ENCODE measurements at regions not wholly inside any gene's neighbourhood (a gene's known extent, or its start where the extent isn't known, plus 50 kb on each side); places are given as distances from the start of the nearest gene placed in this dataset.
A peak's percentile ranks its signal among the peaks of the same experiment; 100 is the strongest.

DNA sequence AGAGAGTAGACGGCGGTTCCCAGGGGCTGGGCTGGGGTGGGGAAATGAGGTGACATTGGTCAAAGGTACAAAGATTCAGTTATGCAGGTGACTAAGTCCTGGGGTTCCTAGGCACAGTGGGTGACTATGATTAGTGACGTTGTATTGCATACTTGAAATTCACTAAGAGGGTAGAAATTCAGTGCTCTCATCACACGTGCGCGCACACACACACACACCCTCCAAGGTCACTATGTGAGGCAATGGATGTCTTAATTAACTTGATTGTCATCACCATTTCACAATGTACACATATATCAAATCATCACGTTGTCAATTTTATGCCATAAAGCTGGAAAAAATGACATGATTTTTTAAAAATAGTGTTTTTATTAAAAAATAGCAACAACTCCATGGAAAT, 92.9 kb upstream of the ALKAL2 start:
- Mint-ChIP-seq H3K27me3 (peaks cover 5% of the 10 kb centered on the region), H3K4me3 (no peak overlapping the region), H3K9me3 (peaks cover 11 to 23% (median 13%) of the 10 kb centered on the region in 3 donors), H3K36me3 (peaks cover 3% of the 10 kb centered on the region), H3K27ac (no peak overlapping the region), H3K4me1 (peaks cover 0 to 8% (median 3%) of the 10 kb centered on the region in 3 donors)

DNA sequence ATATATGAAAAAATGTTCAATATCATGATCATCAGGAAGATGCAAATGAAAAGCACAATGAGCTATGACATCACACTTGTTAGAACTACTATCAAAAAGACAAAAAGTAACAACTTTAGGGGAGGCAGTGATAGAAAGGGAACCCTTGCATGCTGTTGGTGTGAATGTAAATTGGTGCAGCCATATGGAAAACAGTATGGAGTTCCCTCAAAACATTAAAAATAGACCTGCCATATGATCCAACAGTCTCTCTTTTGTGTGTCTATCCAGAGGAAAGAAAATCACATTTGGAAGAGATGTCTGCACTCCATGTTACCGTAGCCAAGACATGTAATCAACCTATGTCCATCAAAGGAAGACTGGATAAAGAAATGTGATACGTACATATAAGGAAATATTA, 92.3 kb upstream of the ALKAL2 start:
- Mint-ChIP-seq H3K4me3 (peak overlapping the region in 1 of 4 donors; percentile 35), H3K4me1 (peaks cover 0 to 8% (median 3%) of the 10 kb centered on the region in 3 donors), H3K36me3 (peaks cover 3% of the 10 kb centered on the region), H3K9me3 (peaks cover 11 to 23% (median 13%) of the 10 kb centered on the region in 3 donors), H3K27me3 (peaks cover 5% of the 10 kb centered on the region), H3K27ac (no peak overlapping the region)

DNA sequence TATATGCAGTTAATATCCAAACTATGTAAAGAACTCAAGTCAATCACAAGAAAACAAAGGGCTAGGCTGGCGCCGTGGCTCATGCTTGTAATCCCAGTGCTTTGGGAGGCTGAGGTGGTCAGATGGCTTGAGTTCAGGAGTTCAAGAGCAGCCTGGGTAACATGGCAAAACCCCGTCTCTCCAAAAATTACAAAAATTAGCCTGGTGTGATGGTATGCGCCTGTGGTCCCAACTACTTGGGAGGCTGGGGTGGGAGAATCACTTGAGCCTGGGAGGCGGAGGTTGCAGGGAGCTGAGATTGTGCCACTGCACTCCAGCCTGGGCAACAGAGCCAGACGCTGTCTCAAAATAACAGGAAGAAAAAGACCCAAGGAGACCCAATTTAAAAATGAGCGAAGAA, 91.9 kb upstream of the ALKAL2 start:
- Mint-ChIP-seq H3K27me3 (peaks cover 5% of the 10 kb centered on the region), H3K4me1 (peaks cover 0 to 8% (median 3%) of the 10 kb centered on the region in 3 donors), H3K36me3 (peaks cover 3% of the 10 kb centered on the region), H3K4me3 (peak overlapping the region in 1 of 4 donors; percentile 35), H3K27ac (no peak overlapping the region), H3K9me3 (peaks cover 11 to 23% (median 13%) of the 10 kb centered on the region in 3 donors)

DNA sequence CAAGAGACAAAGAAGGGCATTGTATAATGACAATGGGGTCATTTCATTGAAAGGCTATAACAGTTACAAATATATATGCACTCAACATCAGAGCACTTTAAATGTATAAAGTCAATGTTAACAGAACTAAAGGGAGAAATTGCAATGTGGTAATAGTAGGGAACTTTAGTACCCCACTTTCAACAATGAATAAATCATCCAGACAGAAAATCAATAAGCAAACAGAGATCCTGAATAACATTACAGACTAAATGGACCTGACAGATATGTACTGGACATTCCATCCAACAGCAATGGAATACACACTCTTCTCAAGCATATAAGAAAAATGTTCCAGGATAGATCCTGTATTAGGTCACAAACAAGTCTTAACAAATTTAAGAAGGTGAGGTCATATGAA, 90.5 kb upstream of the ALKAL2 start:
- no peak overlapping the region for H3K27ac Mint-ChIP-seq
- peaks cover 11 to 23% (median 13%) of the 10 kb centered on the region in 3 donors for H3K9me3 Mint-ChIP-seq
- no peak overlapping the region for H3K4me3 Mint-ChIP-seq
- H3K27me3 Mint-ChIP-seq, result peaks cover 5% of the 10 kb centered on the region
- peaks cover 3% of the 10 kb centered on the region for H3K36me3 Mint-ChIP-seq
- H3K4me1 Mint-ChIP-seq, result no peaks in the 10 kb centered on the region

DNA sequence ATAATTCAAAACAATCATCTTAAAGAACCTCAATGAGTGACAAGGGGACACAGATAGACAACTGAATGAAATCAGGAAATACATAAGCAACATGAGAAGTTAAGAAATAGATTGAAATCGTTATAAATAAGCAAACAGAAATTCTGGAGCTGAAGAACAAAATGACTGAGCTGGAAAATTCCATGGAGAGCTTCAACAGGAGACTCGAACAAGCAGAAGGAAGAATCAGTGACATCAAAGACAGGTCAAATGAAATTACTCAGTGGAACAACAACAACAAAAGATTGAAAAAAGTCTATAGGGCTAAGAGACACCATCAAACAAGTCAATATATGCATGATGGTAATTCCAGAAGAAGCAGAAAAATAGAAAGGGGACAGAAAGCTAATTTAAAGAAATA, 89.5 kb upstream of the ALKAL2 start:
- H3K36me3 Mint-ChIP-seq, result peaks cover 3% of the 10 kb centered on the region
- peaks cover 13% of the 10 kb centered on the region for H3K27me3 Mint-ChIP-seq
- no peak overlapping the region for H3K4me3 Mint-ChIP-seq
- peaks cover 11 to 23% (median 13%) of the 10 kb centered on the region in 3 donors for H3K9me3 Mint-ChIP-seq
- no peaks in the 10 kb centered on the region for H3K4me1 Mint-ChIP-seq
- no peak overlapping the region for H3K27ac Mint-ChIP-seq

DNA sequence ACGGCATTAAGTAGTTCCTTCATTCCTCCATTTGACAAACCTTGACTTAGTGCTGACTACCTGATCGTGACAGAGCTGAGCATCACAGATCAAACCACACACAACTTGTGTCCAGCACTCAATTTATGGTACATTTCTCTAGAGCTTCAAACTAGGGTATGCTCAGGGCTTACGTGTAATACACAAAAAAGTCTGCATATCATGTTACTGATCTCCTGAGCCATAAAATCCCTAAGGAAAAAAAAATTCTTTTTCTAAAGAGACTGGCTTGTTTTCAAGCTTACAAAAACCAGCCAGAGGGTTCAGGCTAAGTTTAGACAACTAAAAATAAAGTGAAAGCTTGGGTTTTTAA, 88.0 kb upstream of the ALKAL2 start:
- peaks cover 11 to 26% (median 18%) of the 10 kb centered on the region in 3 donors for H3K9me3 Mint-ChIP-seq
- H3K4me3 Mint-ChIP-seq, result no peak overlapping the region
- no peak overlapping the region for H3K27ac Mint-ChIP-seq
- peaks cover 15% of the 10 kb centered on the region for H3K27me3 Mint-ChIP-seq
- no peaks in the 10 kb centered on the region for H3K4me1 Mint-ChIP-seq
- peaks cover 5% of the 10 kb centered on the region for H3K36me3 Mint-ChIP-seq

DNA sequence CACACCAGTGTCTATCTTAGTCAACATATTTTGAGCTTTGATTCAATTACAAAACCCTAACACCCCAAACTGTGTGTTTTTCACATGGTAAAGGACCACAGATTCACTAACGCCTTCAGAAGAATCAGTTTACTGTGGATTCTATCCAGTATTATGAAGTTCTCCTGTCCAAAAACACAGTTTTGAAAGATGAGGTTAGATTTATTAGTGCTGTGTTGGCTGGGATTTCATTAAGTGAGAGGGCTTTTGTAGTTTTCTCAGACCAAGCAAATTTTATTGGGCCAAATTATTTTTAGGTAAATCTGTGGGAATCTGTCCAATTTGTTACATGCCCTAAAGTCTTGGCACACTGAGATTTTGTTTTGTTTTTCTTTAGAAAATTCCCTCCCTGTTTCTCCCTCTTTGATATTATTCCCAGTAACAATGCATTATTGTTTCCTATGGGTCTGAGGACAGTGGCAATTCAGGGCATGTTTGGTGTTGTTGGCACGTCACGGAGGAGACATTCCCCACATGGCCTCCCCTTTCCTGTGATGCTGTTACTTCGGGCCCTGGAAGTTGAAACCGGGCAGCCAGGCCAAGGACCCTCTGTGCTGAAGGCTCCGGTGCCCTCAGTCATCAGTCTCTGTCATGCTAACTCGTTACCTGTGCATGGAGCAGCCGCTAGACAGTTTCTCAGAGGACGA, 87.5 kb upstream of the ALKAL2 start:
- Mint-ChIP-seq H3K36me3 (peaks cover 5% of the 10 kb centered on the region), H3K4me3 (no peak overlapping the region), H3K4me1 (no peaks in the 10 kb centered on the region), H3K9me3 (peaks cover 11 to 31% (median 20%) of the 10 kb centered on the region in 3 donors), H3K27me3 (peaks cover 15% of the 10 kb centered on the region), H3K27ac (no peak overlapping the region)

DNA sequence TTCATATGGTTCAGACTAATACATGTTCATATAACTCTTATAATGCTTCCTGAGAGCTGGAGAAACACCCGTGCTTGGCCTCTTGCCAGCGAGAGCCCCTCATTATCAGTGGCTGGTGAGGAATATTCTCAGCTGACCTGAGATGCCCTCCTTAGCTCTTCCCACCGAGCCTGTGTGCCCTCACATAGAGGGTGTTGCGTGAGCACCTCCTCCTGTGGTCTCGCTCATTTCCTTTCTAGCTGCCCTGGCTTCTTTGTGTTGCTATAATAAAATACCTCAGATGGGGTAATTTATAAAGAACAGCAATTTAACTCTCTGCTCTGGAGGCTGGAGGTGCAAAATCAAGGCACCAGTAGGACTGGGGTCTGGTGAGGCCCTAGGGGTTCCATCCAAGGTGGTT, 80.5 kb upstream of the ALKAL2 start:
- Mint-ChIP-seq H3K4me3 (no peak overlapping the region), H3K4me1 (no peaks in the 10 kb centered on the region), H3K27ac (peak overlapping the region in 1 of 3 donors; percentile 55)

DNA sequence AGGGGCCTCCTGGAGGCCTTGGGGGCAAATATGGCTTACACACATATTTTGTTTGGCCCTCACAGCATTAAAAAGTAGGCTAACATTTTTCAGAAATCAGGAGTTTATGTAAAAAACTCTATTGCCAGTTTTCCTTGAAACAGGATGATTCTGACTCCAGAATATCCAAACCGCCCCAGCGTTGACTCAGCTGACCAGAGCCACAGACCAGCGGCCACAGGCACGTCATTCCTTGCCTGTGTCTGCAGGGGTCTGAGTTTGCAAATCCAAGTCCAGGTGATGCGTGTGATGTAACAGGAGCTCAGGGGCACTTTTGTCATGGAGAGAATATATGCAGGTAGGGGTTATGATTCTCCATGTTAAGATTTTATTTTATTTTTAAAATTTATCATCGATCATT, 79.4 kb upstream of the ALKAL2 start:
- Mint-ChIP-seq H3K27me3 (peaks cover 2% of the 10 kb centered on the region), H3K27ac (no peak overlapping the region), H3K4me1 (no peaks in the 10 kb centered on the region), H3K9me3 (peaks cover 7 to 17% (median 9%) of the 10 kb centered on the region in 3 donors), H3K4me3 (no peak overlapping the region), H3K36me3 (peaks cover 7% of the 10 kb centered on the region)

More for the DNA sequence above, 80.5 kb upstream of the ALKAL2 start:
- Mint-ChIP-seq H3K36me3 (peaks cover 7% of the 10 kb centered on the region), H3K9me3 (peaks cover 7 to 17% (median 9%) of the 10 kb centered on the region in 3 donors), H3K27me3 (peaks cover 12% of the 10 kb centered on the region)

DNA sequence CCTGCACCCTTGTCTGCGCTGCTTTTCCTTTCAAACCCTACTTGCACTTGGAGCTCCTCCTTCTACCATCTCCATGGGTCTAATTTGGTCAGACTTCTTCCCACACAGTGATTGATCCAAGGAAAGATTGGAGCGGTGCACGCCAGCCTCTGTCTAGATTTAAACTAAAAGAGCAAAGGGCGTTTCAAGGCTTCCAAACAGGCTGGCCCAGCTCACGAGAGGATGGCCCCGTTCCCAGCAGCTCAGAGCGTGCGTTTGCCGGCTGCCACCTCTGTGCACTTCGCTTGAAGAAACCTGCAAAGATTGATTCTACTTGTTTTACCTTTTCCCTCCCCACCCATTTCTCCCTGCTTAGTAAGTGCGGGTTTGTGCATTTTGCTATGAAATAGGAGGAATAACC, 78.8 kb upstream of the ALKAL2 start:
- no peak overlapping the region for H3K27ac Mint-ChIP-seq
- H3K4me1 Mint-ChIP-seq, result no peaks in the 10 kb centered on the region
- H3K27me3 Mint-ChIP-seq, result peaks cover 2% of the 10 kb centered on the region
- H3K4me3 Mint-ChIP-seq, result no peak overlapping the region
- H3K9me3 Mint-ChIP-seq, result peaks cover 6 to 17% (median 7%) of the 10 kb centered on the region in 3 donors
- peaks cover 7% of the 10 kb centered on the region for H3K36me3 Mint-ChIP-seq

DNA sequence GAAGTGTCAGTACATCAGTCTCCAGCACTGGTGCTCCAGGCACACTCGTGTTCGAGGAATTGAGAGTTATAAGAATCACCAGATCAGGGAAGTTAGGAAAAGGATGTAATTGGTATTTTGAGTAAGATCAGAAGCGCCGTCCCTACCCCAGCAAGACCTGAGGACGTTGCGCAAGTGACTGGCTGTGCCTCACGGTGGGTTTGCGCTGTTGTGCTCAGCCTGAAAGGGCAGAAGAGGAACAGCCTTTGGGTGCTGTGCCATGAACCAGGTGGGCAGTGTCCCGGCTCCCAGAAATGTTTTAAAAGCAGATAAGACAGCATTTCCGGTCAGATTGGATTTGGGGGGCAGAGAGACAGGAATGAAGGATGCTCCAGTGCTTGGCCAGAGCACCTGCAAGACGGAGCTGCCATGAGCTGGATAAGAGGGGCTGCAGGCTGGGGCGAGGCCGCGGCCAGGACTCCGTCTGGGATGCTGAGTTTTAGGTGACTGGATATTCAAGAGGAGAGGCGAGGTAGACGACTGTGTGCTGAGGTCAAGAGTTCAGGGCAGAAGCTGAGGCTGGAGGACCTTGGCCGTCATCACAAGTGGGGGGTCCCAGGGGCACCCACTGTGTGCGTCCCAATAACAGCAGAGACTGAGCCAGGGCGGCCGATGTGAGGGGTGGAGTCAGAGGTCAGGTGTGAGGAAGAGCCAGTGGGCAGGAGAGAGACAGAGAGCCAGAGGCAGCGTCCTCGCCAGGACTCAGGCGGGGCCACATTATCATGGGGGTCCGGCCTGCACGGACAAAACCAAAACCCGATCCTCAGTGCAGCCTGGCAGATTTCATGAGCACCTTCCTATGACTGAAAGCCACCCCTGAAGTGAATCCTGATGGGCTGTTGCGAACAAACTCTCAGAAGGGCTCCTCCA, 77.7 kb upstream of the ALKAL2 start:
- H3K4me3 Mint-ChIP-seq, result no peak overlapping the region
- H3K9me3 Mint-ChIP-seq, result peaks cover 3 to 11% (median 7%) of the 10 kb centered on the region in 3 donors
- H3K4me1 Mint-ChIP-seq, result peaks cover 0 to 1% (median 0%) of the 10 kb centered on the region in 3 donors
- peaks cover 2% of the 10 kb centered on the region for H3K27me3 Mint-ChIP-seq
- H3K27ac Mint-ChIP-seq, result no peak overlapping the region
- peaks cover 5% of the 10 kb centered on the region for H3K36me3 Mint-ChIP-seq

DNA sequence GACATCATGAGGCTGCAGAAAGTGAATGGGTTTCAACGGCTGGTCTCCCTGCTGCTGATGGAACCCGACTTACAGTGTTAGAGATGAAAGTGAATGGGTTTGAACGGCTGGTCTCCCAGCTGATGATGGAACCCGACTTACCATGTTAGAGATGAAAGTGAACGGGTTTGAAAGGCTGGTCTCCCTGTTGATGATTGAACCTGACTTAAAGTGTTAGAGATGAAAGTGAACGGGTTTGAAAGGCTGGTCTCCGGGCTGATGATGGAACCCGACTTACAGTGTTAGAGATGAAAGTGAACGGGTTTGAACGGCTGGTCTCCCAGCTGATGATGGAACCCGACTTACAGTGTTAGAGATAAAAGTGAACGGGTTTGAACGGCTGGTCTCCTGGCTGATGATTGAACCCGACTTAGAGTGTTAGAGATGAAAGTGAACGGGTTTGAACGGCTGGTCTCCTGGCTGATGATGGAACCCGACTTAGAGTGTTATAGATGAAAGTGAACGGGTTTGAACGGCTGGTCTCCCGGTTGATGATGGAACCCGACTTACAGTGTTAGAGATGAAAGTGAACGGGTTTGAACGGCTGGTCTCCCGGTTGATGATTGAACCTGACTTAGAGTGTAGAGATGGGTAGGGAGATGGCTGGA, 76.1 kb upstream of the ALKAL2 start:
- H3K27me3 Mint-ChIP-seq, result peaks cover 5% of the 10 kb centered on the region
- H3K27ac Mint-ChIP-seq, result no peak overlapping the region
- H3K9me3 Mint-ChIP-seq, result peaks cover 7 to 9% (median 8%) of the 10 kb centered on the region in 3 donors
- peaks cover 5% of the 10 kb centered on the region for H3K36me3 Mint-ChIP-seq
- peak overlapping the region in 1 of 4 donors; percentile 65 for H3K4me3 Mint-ChIP-seq
- peaks cover 0 to 5% (median 0%) of the 10 kb centered on the region in 3 donors for H3K4me1 Mint-ChIP-seq

DNA sequence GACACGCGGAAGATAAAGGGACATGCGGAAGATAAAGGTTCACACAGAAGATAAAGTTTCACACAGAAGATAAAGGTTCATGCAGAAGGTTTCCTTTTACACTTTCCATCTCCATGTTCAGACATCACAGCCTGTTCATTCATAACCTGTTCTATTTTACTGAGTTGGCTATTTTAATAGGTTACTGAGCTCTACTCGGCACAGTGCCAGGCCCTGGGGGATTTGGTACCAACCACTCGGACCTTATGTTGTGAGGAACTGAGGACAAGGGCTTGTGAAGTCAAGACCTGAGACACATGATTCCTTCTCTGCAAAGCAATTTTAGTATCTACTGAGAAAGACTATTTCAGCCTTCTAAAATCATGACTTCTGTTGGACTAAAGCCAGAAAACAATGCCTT, 75.0 kb upstream of the ALKAL2 start:
- Mint-ChIP-seq H3K27me3 (peaks cover 5% of the 10 kb centered on the region), H3K27ac (no peak overlapping the region), H3K4me1 (peaks cover 0 to 5% (median 0%) of the 10 kb centered on the region in 3 donors), H3K4me3 (no peak overlapping the region), H3K9me3 (peaks cover 7 to 9% (median 8%) of the 10 kb centered on the region in 3 donors), H3K36me3 (peaks cover 5% of the 10 kb centered on the region)

DNA sequence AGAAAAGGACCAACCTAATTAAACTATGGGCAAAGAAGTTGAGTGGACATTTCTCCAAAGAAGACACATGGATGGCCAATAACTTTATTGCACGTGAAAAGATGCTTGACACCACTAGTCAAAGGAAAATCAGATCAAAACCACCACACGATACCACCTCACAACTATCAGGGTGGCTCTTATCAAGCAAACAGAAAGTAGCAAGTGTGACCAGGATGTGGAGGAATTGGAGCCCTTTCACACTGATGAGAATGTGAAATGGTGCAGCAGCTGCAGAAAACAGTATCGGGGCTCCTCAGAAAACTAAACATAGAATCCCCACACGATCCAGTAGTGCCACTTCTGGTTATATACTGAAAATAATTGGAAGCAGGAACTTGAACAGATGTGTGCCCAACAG, 72.2 kb upstream of the ALKAL2 start:
- H3K36me3 Mint-ChIP-seq, result peaks cover 4% of the 10 kb centered on the region
- H3K27me3 Mint-ChIP-seq, result peaks cover 7% of the 10 kb centered on the region
- H3K27ac Mint-ChIP-seq, result no peak overlapping the region
- H3K4me1 Mint-ChIP-seq, result peaks cover 0 to 5% (median 0%) of the 10 kb centered on the region in 3 donors
- no peak overlapping the region for H3K4me3 Mint-ChIP-seq
- H3K9me3 Mint-ChIP-seq, result peaks cover 7 to 9% (median 8%) of the 10 kb centered on the region in 3 donors

DNA sequence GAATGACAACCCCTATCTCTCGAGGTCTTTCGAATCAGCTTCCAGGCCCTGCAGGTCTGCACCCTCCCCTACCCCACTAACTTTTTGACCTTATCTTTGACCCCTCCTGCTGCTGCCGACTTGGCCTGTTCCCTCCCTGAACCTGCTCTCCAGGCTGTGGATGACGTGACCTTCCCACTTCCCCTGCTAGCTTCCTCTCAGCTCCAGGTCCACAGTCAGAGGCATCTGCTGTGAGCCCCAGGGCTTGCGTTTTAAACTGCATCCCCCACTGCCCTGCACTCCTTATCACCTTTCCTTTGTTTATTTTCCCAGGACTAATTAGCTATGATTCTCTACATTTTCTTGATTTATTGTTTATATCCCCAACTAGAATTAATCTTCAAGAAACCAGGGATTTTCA, 71.2 kb upstream of the ALKAL2 start:
- peaks cover 4% of the 10 kb centered on the region for H3K36me3 Mint-ChIP-seq
- peaks cover 3 to 8% (median 6%) of the 10 kb centered on the region in 3 donors for H3K9me3 Mint-ChIP-seq
- no peak overlapping the region for H3K4me3 Mint-ChIP-seq
- H3K27me3 Mint-ChIP-seq, result peaks cover 7% of the 10 kb centered on the region
- no peak overlapping the region for H3K27ac Mint-ChIP-seq
- H3K4me1 Mint-ChIP-seq, result peaks cover 0 to 5% (median 0%) of the 10 kb centered on the region in 3 donors

Data from IgD-negative memory B cell (primary cell).